ENCODE measurements at regions not wholly inside any gene's neighbourhood (a gene's known extent, or its start where the extent isn't known, plus 50 kb on each side); places are given as distances from the start of the nearest gene placed in this dataset.

- H3K4me3 ChIP-seq (replicated peaks; ENCODE audit: low read depth, low read length), result no peak overlapping the region
- DNase-seq (ENCODE audit: extremely low read depth, insufficient read length), result no peak
- H3K27me3 ChIP-seq (replicated peaks; ENCODE audit: control insufficient read depth, insufficient read depth, low read length), result no peaks in the 10 kb centered on the region
- H3K36me3 ChIP-seq (ENCODE audit: control insufficient read depth, insufficient read depth, low read length), result no peaks in the 10 kb centered on the region
- TF ChIP-seq CTCF (IDR thresholded peaks at IDR 0.05; ENCODE audit: insufficient read depth, low read length, poor library complexity, severe bottlenecking), result no peak
Observed at GRCh38 chr7:68158686-68159295, 1162.2 kb downstream of the TYW1 start.

- TF ChIP-seq CTCF (IDR thresholded peaks at IDR 0.05; ENCODE audit: insufficient read depth, low read length, poor library complexity, severe bottlenecking), result no peak
- no peaks in the 10 kb centered on the region for H3K36me3 ChIP-seq (ENCODE audit: control insufficient read depth, insufficient read depth, low read length)
- H3K27me3 ChIP-seq (replicated peaks; ENCODE audit: control insufficient read depth, insufficient read depth, low read length), result no peaks in the 10 kb centered on the region
- DNase-seq (ENCODE audit: extremely low read depth, insufficient read length), result no peak
- H3K4me3 ChIP-seq (replicated peaks; ENCODE audit: low read depth, low read length), result no peak overlapping the region
Observed at GRCh38 chr7:68162712-68163111, 1166.1 kb downstream of the TYW1 start.

- TF ChIP-seq CTCF (IDR thresholded peaks at IDR 0.05; ENCODE audit: insufficient read depth, low read length, poor library complexity, severe bottlenecking), result no peak
- no peaks in the 10 kb centered on the region for H3K36me3 ChIP-seq (ENCODE audit: control insufficient read depth, insufficient read depth, low read length)
- no peak for DNase-seq (ENCODE audit: extremely low read depth, insufficient read length)
- no peaks in the 10 kb centered on the region for H3K27me3 ChIP-seq (replicated peaks; ENCODE audit: control insufficient read depth, insufficient read depth, low read length)
- H3K4me3 ChIP-seq (replicated peaks; ENCODE audit: low read depth, low read length), result no peak overlapping the region
Observed at GRCh38 chr7:68166525-68166924, 1169.9 kb downstream of the TYW1 start.

- DNase-seq (ENCODE audit: extremely low read depth, insufficient read length), result no peak
- no peak for TF ChIP-seq CTCF (IDR thresholded peaks at IDR 0.05; ENCODE audit: insufficient read depth, low read length, poor library complexity, severe bottlenecking)
Observed at GRCh38 chr7:68173513-68173912, 1176.9 kb downstream of the TYW1 start.

GRCh38 chr7:68176974-68177373 is 1180.3 kb downstream of the TYW1 start:
- H3K36me3 ChIP-seq (ENCODE audit: control insufficient read depth, insufficient read depth, low read length), result no peaks in the 10 kb centered on the region
- no peaks in the 10 kb centered on the region for H3K27me3 ChIP-seq (replicated peaks; ENCODE audit: control insufficient read depth, insufficient read depth, low read length)
- no peak for DNase-seq (ENCODE audit: extremely low read depth, insufficient read length)
- H3K4me3 ChIP-seq (replicated peaks; ENCODE audit: low read depth, low read length), result no peak overlapping the region
- TF ChIP-seq CTCF (IDR thresholded peaks at IDR 0.05; ENCODE audit: insufficient read depth, low read length, poor library complexity, severe bottlenecking), result peak; percentile 51

More at GRCh38 chr7:68173513-68173912, 1176.9 kb downstream of the TYW1 start:
- no peaks in the 10 kb centered on the region for H3K36me3 ChIP-seq (ENCODE audit: control insufficient read depth, insufficient read depth, low read length)
- H3K4me3 ChIP-seq (replicated peaks; ENCODE audit: low read depth, low read length), result no peak overlapping the region
- no peaks in the 10 kb centered on the region for H3K27me3 ChIP-seq (replicated peaks; ENCODE audit: control insufficient read depth, insufficient read depth, low read length)

- DNase-seq (ENCODE audit: extremely low read depth, insufficient read length), result no peak
- Histone ChIP-seq H3K4me3 (replicated peaks; ENCODE audit: low read depth, low read length) (no peak overlapping the region), H3K27me3 (replicated peaks; ENCODE audit: control insufficient read depth, insufficient read depth, low read length) (no peaks in the 10 kb centered on the region), H3K36me3 (ENCODE audit: control insufficient read depth, insufficient read depth, low read length) (no peaks in the 10 kb centered on the region)
- TF ChIP-seq CTCF (IDR thresholded peaks at IDR 0.05; ENCODE audit: insufficient read depth, low read length, poor library complexity, severe bottlenecking), result no peak
Observed at GRCh38 chr7:68180761-68181160, 1184.1 kb downstream of the TYW1 start.

Data from GM06990 (cell line).